ENCODE measurements at regions not wholly inside any gene's neighbourhood (a gene's known extent, or its start where the extent isn't known, plus 50 kb on each side); places are given as distances from the start of the nearest gene placed in this dataset.

DNA sequence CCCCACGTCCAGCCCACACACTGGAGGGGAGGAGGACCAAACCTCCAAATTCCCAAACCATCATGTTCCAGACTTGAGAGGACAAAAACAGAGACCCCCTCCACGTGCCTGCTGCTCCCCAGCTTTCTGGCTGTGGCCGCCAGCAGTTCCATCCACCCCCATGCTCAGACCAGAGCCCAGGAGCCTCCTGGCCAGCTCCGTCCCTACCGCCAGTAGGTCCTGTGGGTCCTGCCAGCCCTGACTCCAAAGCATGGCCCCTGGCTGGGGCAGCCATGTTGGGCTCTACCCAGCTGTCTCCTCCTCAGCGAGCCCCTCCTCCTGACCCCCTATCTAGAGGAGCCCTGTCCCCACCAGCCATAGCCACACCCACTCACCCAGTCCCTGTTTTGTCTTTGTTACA, 227.3 kb upstream of the RTL1 start:
- Histone ChIP-seq H3K27me3 (ENCODE audit: control insufficient read depth in 1 of 2, insufficient read depth in 2 of 2, low read length in 2 of 2) (peaks cover 3 to 47% of the 10 kb centered on the region in 2 experiments; a peak in 4 of 5 replicates), H3K36me3 (replicated peaks in 1 of 2; ENCODE audit: control insufficient read depth in 1 of 2, insufficient read depth in 2 of 2, low read length in 2 of 2) (no peaks in the 10 kb centered on the region), H3K9ac (ENCODE audit: insufficient read depth, low read depth, low read length) (no peak overlapping the region), H3K27ac (ENCODE audit: extremely low read length, insufficient read depth, low read length) (no peak overlapping the region), H2AFZ (ENCODE audit: low read length) (no peak overlapping the region), H3K4me3 (replicated peaks in 1 of 3; ENCODE audit: insufficient read depth in 1 of 3, low read depth in 2 of 3, low read length in 3 of 3) (no peak overlapping the region), H3K4me2 (ENCODE audit: low read depth, low read length) (no peak overlapping the region), H3K79me2 (ENCODE audit: insufficient read depth, low read length) (no peaks in the 10 kb centered on the region), H4K20me1 (ENCODE audit: insufficient read depth, low read length) (no peaks in the 10 kb centered on the region), H3K4me1 (ENCODE audit: insufficient read depth, low read length) (no peaks in the 10 kb centered on the region), H3K9me3 (ENCODE audit: low read length) (no peaks in the 10 kb centered on the region)
- 6% methylated on average over 2 of the region's 6 CpGs for WGBS (ENCODE audit: low lambda C conversion rate)
- DNase-seq (ENCODE audit: low spot score): no peak
- no peak for ATAC-seq
- BruUV-seq (replicated peaks): no TSS peak
- FAIRE-seq: no peak
- in situ Hi-C loops (cut with HindIII; ENCODE audit: extremely low pct_ligation_motif_present, low pct_unique_long_range_greater_than_20kb): no loop called here
- POLR2A ChIA-PET: no interaction called here
- CTCF ChIA-PET (ENCODE audit: low intra/inter-chr PET ratio, low total read pairs): no interaction called here
- intact Hi-C loops (cut with micrococcal nuclease; ENCODE audit: unreplicated experiment): no loop called here
- TF ChIP-seq, protein P1, sequence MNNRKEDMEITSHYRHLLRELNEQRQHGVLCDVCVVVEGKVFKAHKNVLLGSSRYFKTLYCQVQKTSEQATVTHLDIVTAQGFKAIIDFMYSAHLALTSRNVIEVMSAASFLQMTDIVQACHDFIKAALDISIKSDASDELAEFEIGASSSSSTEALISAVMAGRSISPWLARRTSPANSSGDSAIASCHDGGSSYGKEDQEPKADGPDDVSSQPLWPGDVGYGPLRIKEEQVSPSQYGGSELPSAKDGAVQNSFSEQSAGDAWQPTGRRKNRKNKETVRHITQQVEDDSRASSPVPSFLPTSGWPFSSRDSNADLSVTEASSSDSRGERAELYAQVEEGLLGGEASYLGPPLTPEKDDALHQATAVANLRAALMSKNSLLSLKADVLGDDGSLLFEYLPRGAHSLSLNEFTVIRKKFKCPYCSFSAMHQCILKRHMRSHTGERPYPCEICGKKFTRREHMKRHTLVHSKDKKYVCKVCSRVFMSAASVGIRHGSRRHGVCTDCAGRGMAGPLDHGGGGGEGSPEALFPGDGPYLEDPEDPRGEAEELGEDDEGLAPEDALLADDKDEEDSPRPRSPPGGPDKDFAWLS (CRISPR knock-in tag; IDR thresholded peaks at IDR 0.05; ENCODE audit: borderline replicate concordance): no peak

- Histone ChIP-seq H3K79me2 (ENCODE audit: insufficient read depth, low read length) (no peaks in the 10 kb centered on the region), H3K9ac (ENCODE audit: insufficient read depth, low read depth, low read length) (no peak overlapping the region), H3K9me3 (ENCODE audit: low read length) (no peaks in the 10 kb centered on the region), H3K4me3 (replicated peaks in 1 of 3; ENCODE audit: insufficient read depth in 1 of 3, low read depth in 2 of 3, low read length in 3 of 3) (no peak overlapping the region), H3K27me3 (ENCODE audit: control insufficient read depth in 1 of 2, insufficient read depth in 2 of 2, low read length in 2 of 2) (peaks cover 7 to 48% of the 10 kb centered on the region in 2 experiments; a peak in 4 of 5 replicates), H2AFZ (ENCODE audit: low read length) (no peak overlapping the region), H3K27ac (ENCODE audit: extremely low read length, insufficient read depth, low read length) (no peak overlapping the region), H3K4me1 (ENCODE audit: insufficient read depth, low read length) (no peaks in the 10 kb centered on the region), H3K4me2 (ENCODE audit: low read depth, low read length) (no peak overlapping the region), H4K20me1 (ENCODE audit: insufficient read depth, low read length) (no peaks in the 10 kb centered on the region), H3K36me3 (replicated peaks in 1 of 2; ENCODE audit: control insufficient read depth in 1 of 2, insufficient read depth in 2 of 2, low read length in 2 of 2) (no peaks in the 10 kb centered on the region)
- ChIA-PET POLR2A (no interaction called here), CTCF (ENCODE audit: low intra/inter-chr PET ratio, low total read pairs) (no interaction called here)
- ATAC-seq: no peak
- intact Hi-C loops (cut with micrococcal nuclease; ENCODE audit: unreplicated experiment) (no loop called here), in situ Hi-C loops (cut with HindIII; ENCODE audit: extremely low pct_ligation_motif_present, low pct_unique_long_range_greater_than_20kb) (no loop called here)
- 40% methylated on average over 3 of the region's 7 CpGs for WGBS (ENCODE audit: low lambda C conversion rate)
- no peak for DNase-seq (ENCODE audit: low spot score)
- no TSS peak for BruUV-seq (replicated peaks)
- no peak for FAIRE-seq
- TF ChIP-seq, protein P2, sequence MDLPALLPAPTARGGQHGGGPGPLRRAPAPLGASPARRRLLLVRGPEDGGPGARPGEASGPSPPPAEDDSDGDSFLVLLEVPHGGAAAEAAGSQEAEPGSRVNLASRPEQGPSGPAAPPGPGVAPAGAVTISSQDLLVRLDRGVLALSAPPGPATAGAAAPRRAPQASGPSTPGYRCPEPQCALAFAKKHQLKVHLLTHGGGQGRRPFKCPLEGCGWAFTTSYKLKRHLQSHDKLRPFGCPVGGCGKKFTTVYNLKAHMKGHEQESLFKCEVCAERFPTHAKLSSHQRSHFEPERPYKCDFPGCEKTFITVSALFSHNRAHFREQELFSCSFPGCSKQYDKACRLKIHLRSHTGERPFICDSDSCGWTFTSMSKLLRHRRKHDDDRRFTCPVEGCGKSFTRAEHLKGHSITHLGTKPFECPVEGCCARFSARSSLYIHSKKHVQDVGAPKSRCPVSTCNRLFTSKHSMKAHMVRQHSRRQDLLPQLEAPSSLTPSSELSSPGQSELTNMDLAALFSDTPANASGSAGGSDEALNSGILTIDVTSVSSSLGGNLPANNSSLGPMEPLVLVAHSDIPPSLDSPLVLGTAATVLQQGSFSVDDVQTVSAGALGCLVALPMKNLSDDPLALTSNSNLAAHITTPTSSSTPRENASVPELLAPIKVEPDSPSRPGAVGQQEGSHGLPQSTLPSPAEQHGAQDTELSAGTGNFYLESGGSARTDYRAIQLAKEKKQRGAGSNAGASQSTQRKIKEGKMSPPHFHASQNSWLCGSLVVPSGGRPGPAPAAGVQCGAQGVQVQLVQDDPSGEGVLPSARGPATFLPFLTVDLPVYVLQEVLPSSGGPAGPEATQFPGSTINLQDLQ (CRISPR knock-in tag; IDR thresholded peaks at IDR 0.05): no peak
- TF ChIP-seq GRHL1 (CRISPR knock-in tag; conservative IDR thresholded peaks at IDR 0.05) (no peak), POLR2AphosphoS5 (IDR thresholded peaks at IDR 0.05; ENCODE audit: low read depth, low read length) (no peak), TRIM24 (CRISPR knock-in tag; IDR thresholded peaks at IDR 0.05) (no peak), RCOR2 (CRISPR knock-in tag; IDR thresholded peaks at IDR 0.05) (no peak), HNRNPUL1 (IDR thresholded peaks at IDR 0.05; ENCODE audit: low read depth, low read length) (no peak), ZBTB7B (CRISPR knock-in tag; IDR thresholded peaks at IDR 0.05) (no peak), ZNF557 (CRISPR knock-in tag; IDR thresholded peaks at IDR 0.05) (no peak), ARID3A (IDR thresholded peaks at IDR 0.05; ENCODE audit: low read depth, low read length) (no peak)
Observed at GRCh38 chr14:101131451-101131916, 228.0 kb upstream of the RTL1 start.
